ENCODE measurements at regions not wholly inside any gene's neighbourhood (a gene's known extent, or its start where the extent isn't known, plus 50 kb on each side); places are given as distances from the start of the nearest gene placed in this dataset.

GRCh38 chr1:96234299-96234698, 487.3 kb upstream of the PTBP2 start:
- H3K27me3 ChIP-seq (ENCODE audit: control insufficient read depth in 2 of 2, insufficient read depth in 2 of 2, low read length in 2 of 2) = no peaks in the 10 kb centered on the region
- FAIRE-seq = no peak
- H3K9me1 ChIP-seq (ENCODE audit: control insufficient read depth, insufficient read depth, low read length) = no peaks in the 10 kb centered on the region
- no peaks in the 10 kb centered on the region for H3K9me3 ChIP-seq (replicated peaks; ENCODE audit: control insufficient read depth, insufficient read depth, low read depth, low read length)
- no peaks in the 10 kb centered on the region for H3K36me3 ChIP-seq (ENCODE audit: control insufficient read depth, insufficient read depth, low read length)
- WGBS (ENCODE audit: insufficient coverage, low coverage, missing lambda C conversion rate) = 2% methylated on average over 6 of the region's 6 CpGs
- no peak overlapping the region for H3K9ac ChIP-seq (ENCODE audit: insufficient read depth in 1 of 2, low read depth in 2 of 2, low read length in 2 of 2)
- ChIA-PET POLR2A (no interaction called here), CTCF (ENCODE audit: low intra/inter-chr PET ratio) (no interaction called here)
- no peak overlapping the region for H2AFZ ChIP-seq (ENCODE audit: low read depth, low read length)
- in situ Hi-C loops (cut with MboI) = no loop called here
- intact Hi-C loops (cut with micrococcal nuclease) = loop anchor here (5.0 kb wide), 1 partner anchor 927 kb away; no protein-coding TSS in a partner anchor
- DNase-seq (ENCODE audit: extremely low read depth in 1 of 4, low spot score in 3 of 4) = no peak
- H3K4me3 ChIP-seq = no peak overlapping the region
- no peak overlapping the region for H3K4me2 ChIP-seq (ENCODE audit: insufficient read depth, low read length)
- no peak for ATAC-seq
- H3K79me2 ChIP-seq (ENCODE audit: control insufficient read depth, insufficient read depth, low read length) = no peaks in the 10 kb centered on the region
- no TSS peak for BruUV-seq (replicated peaks)
- no peaks in the 10 kb centered on the region for H4K20me1 ChIP-seq (replicated peaks; ENCODE audit: control insufficient read depth, insufficient read depth, low read length)
- H3K27ac ChIP-seq (ENCODE audit: extremely low read depth, low read depth, low read length) = no peak overlapping the region
- H3K4me1 ChIP-seq (replicated peaks in 1 of 2; ENCODE audit: control insufficient read depth in 2 of 2, insufficient read depth in 2 of 2, low read length in 2 of 2) = no peaks in the 10 kb centered on the region
- TF ChIP-seq CTCF (IDR thresholded peaks at IDR 0.05 in 2 of 3, conservative IDR thresholded peaks at IDR 0.05 in 1 of 3; ENCODE audit: insufficient read depth in 2 of 3, low read depth in 1 of 3, low read length in 3 of 3) (no peak), PTTG1 (tag; IDR thresholded peaks at IDR 0.05; ENCODE audit: low read depth) (no peak), TBL1XR1 (IDR thresholded peaks at IDR 0.05; ENCODE audit: low read length in 2 of 2) (no peak), ZNF316 (IDR thresholded peaks at IDR 0.05) (no peak), ELF2 (CRISPR knock-in tag; IDR thresholded peaks at IDR 0.05) (no peak), ZNF212 (CRISPR knock-in tag; IDR thresholded peaks at IDR 0.05) (no peak), ARID4B (CRISPR knock-in tag; IDR thresholded peaks at IDR 0.05) (no peak), HDAC2 (IDR thresholded peaks at IDR 0.05) (no peak), PREB (CRISPR knock-in tag; IDR thresholded peaks at IDR 0.05) (no peak), EZH2 (IDR thresholded peaks at IDR 0.05; ENCODE audit: borderline replicate concordance, low read depth, low read length) (no peak), JUN (IDR thresholded peaks at IDR 0.05; ENCODE audit: borderline replicate concordance, low read depth, low read length) (no peak), JUN (CRISPR knock-in tag; IDR thresholded peaks at IDR 0.05; ENCODE audit: borderline replicate concordance) (no peak), ZNF696 (CRISPR knock-in tag; conservative IDR thresholded peaks at IDR 0.05) (no peak), BDP1 (IDR thresholded peaks at IDR 0.05; ENCODE audit: insufficient read depth, insufficient read length) (no peak)
- TF ChIP-seq, protein P1, sequence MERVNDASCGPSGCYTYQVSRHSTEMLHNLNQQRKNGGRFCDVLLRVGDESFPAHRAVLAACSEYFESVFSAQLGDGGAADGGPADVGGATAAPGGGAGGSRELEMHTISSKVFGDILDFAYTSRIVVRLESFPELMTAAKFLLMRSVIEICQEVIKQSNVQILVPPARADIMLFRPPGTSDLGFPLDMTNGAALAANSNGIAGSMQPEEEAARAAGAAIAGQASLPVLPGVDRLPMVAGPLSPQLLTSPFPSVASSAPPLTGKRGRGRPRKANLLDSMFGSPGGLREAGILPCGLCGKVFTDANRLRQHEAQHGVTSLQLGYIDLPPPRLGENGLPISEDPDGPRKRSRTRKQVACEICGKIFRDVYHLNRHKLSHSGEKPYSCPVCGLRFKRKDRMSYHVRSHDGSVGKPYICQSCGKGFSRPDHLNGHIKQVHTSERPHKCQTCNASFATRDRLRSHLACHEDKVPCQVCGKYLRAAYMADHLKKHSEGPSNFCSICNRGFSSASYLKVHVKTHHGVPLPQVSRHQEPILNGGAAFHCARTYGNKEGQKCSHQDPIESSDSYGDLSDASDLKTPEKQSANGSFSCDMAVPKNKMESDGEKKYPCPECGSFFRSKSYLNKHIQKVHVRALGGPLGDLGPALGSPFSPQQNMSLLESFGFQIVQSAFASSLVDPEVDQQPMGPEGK (CRISPR knock-in tag; IDR thresholded peaks at IDR 0.05; ENCODE audit: borderline replicate concordance) = no peak
